Tibial artery (tissue), 4 donors: ENCODE measurements at regions not wholly inside any gene's neighbourhood (a gene's known extent, or its start where the extent isn't known, plus 50 kb on each side); places are given as distances from the start of the nearest gene placed in this dataset.

Experiments
- DNase-seq, 2 donors: peaks; one replicate each; pipeline ENCODE4 v3.0.0-alpha.2; 2019
- H3K27ac ChIP-seq, 2 donors: fragments of 200-600 bp; sonication (generic) in 1 of 2; 1 replicate in 1 of 2; 2 replicates in 1 of 2; pipeline ENCODE4 v1.5.1; 2018 to 2019; ENCODE audit warnings: mild to moderate bottlenecking in 1 of 2
- H3K27me3 ChIP-seq, 2 donors: fragments of 200-600 bp; sonication (generic) in 1 of 2; one replicate each; pipeline versions ENCODE4 v1.5.1 to v1.6.0; 2016 to 2019
- H3K36me3 ChIP-seq, 3 donors: fragments of 200-600 bp; sonication (generic) in 2 of 3; one replicate each; pipeline ENCODE4 v1.5.1; 2016 to 2019; ENCODE audit warnings: mild to moderate bottlenecking in 2 of 3
- H3K4me1 ChIP-seq, 4 donors: fragments of 200-600 bp; sonication (generic) in 2 of 4; 1 replicate in 3 of 4; 2 replicates in 1 of 4; pipeline ENCODE4 v1.5.1; 2016 to 2019
- H3K4me3 ChIP-seq, 2 donors: fragments of 200-600 bp; sonication (generic) in 1 of 2; 1 replicate in 1 of 2; 2 replicates in 1 of 2; pipeline ENCODE4 v1.5.1; 2018 to 2019; ENCODE audit warnings: mild to moderate bottlenecking in 2 of 2
- H3K9me3 ChIP-seq, 3 donors: fragments of 200-600 bp; sonication (generic) in 1 of 3; one replicate each; pipeline ENCODE4 v1.5.1; 2016 to 2019
- CTCF ChIP-seq, 2 experiments: fragments of 200-600 bp in 1 of 2; fragments of 450-650 bp in 1 of 2; IDR thresholded peaks; one replicate each; pipeline ENCODE4 v1.5.1; 2017 to 2019; ENCODE audit warnings: antibody characterized with exemption in 2 of 2, mild to moderate bottlenecking in 1 of 2, moderate library complexity in 1 of 2
- intact Hi-C: fragments of 100-400 bp; cut with DNase I; formaldehyde crosslinking; loops from one replicate; pipeline ENCODE4 v1.15.0; 2023; ENCODE audit warnings: low total_unique reads

GRCh38 chr1:239255628-239256160 lies 130.7 kb upstream of the CHRM3 start:
- Histone ChIP-seq H3K4me1 (no peaks in the 10 kb centered on the region), H3K9me3 (peaks cover 0 to 3% (median 0%) of the 10 kb centered on the region in 3 donors), H3K27me3 (no peaks in the 10 kb centered on the region), H3K4me3 (no peak overlapping the region), H3K27ac (no peak overlapping the region), H3K36me3 (no peaks in the 10 kb centered on the region)
- intact Hi-C loops = no loop called here
- no peak for TF ChIP-seq CTCF (IDR thresholded peaks at IDR 0.05)
- DNase-seq = no peak

- peaks cover 0 to 3% (median 0%) of the 10 kb centered on the region in 3 donors for H3K9me3 ChIP-seq
- no peak for TF ChIP-seq CTCF (IDR thresholded peaks at IDR 0.05)
- no peaks in the 10 kb centered on the region for H3K4me1 ChIP-seq
- H3K36me3 ChIP-seq = no peaks in the 10 kb centered on the region
- no peak overlapping the region for H3K27ac ChIP-seq
- H3K4me3 ChIP-seq = no peak overlapping the region
- H3K27me3 ChIP-seq = no peaks in the 10 kb centered on the region
- DNase-seq = no peak
- intact Hi-C loops = no loop called here
Measured at GRCh38 chr1:239254999-239255398, 131.4 kb upstream of the CHRM3 start.

- H3K4me3 ChIP-seq = no peak overlapping the region
- H3K9me3 ChIP-seq = peaks cover 0 to 3% (median 0%) of the 10 kb centered on the region in 3 donors
- no peaks in the 10 kb centered on the region for H3K27me3 ChIP-seq
- H3K27ac ChIP-seq = no peak overlapping the region
- TF ChIP-seq CTCF (IDR thresholded peaks at IDR 0.05) = no peak
- intact Hi-C loops = no loop called here
- no peaks in the 10 kb centered on the region for H3K36me3 ChIP-seq
- no peaks in the 10 kb centered on the region for H3K4me1 ChIP-seq
- DNase-seq = no peak
Measured at GRCh38 chr1:239253032-239253431, 133.3 kb upstream of the CHRM3 start.

- no peaks in the 10 kb centered on the region for H3K27me3 ChIP-seq
- H3K4me3 ChIP-seq = no peak overlapping the region
- no peak for TF ChIP-seq CTCF (IDR thresholded peaks at IDR 0.05)
- H3K9me3 ChIP-seq = no peaks in the 10 kb centered on the region
- no peaks in the 10 kb centered on the region for H3K36me3 ChIP-seq
- no peak for DNase-seq
- no peaks in the 10 kb centered on the region for H3K4me1 ChIP-seq
- H3K27ac ChIP-seq = no peak overlapping the region
- intact Hi-C loops = no loop called here
Measured at GRCh38 chr1:239250353-239251035, 135.9 kb upstream of the CHRM3 start.

- no peaks in the 10 kb centered on the region for H3K9me3 ChIP-seq
Measured at GRCh38 chr1:239247285-239247684, 139.1 kb upstream of the CHRM3 start.

More at GRCh38 chr1:239247285-239247684, 139.1 kb upstream of the CHRM3 start:
- Histone ChIP-seq H3K27ac (no peak overlapping the region), H3K27me3 (no peaks in the 10 kb centered on the region), H3K4me3 (no peak overlapping the region), H3K36me3 (no peaks in the 10 kb centered on the region), H3K4me1 (no peaks in the 10 kb centered on the region)
- no peak for DNase-seq
- intact Hi-C loops = no loop called here
- no peak for TF ChIP-seq CTCF (IDR thresholded peaks at IDR 0.05)
